Retinal pigment epithelial cell (primary cell): ENCODE measurements at regions not wholly inside any gene's neighbourhood (a gene's known extent, or its start where the extent isn't known, plus 50 kb on each side); places are given as distances from the start of the nearest gene placed in this dataset.

ENCODE experiments used
- DNase-seq: peaks from one replicate; pipeline ENCODE4 v3.0.0-alpha.2; 2010; ENCODE audit warnings: low read depth
- H3K4me3 ChIP-seq: 2 replicates; pipeline ENCODE4 v1.5.1; 2011; ENCODE audit warnings: mild to moderate bottlenecking, low read length, control low read depth, moderate library complexity
- CTCF ChIP-seq: conservative IDR thresholded peaks from 2 replicates; pipeline ENCODE4 v1.5.1; 2011; ENCODE audit warnings: low read depth, low read length, control low read depth, inconsistent platforms

DNA sequence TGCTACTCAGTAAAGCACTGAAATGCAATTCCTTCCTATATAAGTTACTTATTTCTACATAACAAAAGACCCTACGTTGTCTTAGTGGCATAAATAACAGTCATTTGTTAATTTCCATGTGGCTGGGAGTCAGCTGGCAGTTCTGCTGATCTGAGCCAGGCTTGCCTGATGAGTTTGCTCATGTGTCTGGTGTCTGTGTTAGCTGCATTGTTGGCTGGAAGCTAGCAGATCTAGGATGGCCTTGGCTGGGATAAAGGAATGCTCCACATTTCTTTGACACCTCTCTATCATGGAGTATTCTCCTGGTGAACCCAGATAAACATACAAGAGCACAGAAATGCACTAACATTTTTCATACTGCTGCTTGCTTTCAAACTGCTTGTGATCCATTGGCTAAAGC, 264.4 kb upstream of the MON1B start:
- no peak for TF ChIP-seq CTCF
- no peak for DNase-seq
- no peak overlapping the region for H3K4me3 ChIP-seq

- TF ChIP-seq CTCF = no peak
- no peak overlapping the region for H3K4me3 ChIP-seq
- DNase-seq = no peak
Observed at GRCh38 chr16:76931186-76931585, 259.8 kb upstream of the MON1B start.

- no peak for TF ChIP-seq CTCF
- DNase-seq = no peak
- no peak overlapping the region for H3K4me3 ChIP-seq
Observed at GRCh38 chr16:76932541-76933211, 258.3 kb upstream of the MON1B start.

GRCh38 chr16:76940251-76940650, 250.7 kb upstream of the MON1B start:
- no peak overlapping the region for H3K4me3 ChIP-seq
- DNase-seq = no peak
- no peak for TF ChIP-seq CTCF

GRCh38 chr16:76941113-76941512, 249.9 kb upstream of the MON1B start:
- H3K4me3 ChIP-seq = no peak overlapping the region
- no peak for DNase-seq
- no peak for TF ChIP-seq CTCF

- H3K4me3 ChIP-seq = no peak overlapping the region
- DNase-seq = no peak
- TF ChIP-seq CTCF = no peak
Observed at GRCh38 chr16:76942089-76942488, 248.9 kb upstream of the MON1B start.

DNA sequence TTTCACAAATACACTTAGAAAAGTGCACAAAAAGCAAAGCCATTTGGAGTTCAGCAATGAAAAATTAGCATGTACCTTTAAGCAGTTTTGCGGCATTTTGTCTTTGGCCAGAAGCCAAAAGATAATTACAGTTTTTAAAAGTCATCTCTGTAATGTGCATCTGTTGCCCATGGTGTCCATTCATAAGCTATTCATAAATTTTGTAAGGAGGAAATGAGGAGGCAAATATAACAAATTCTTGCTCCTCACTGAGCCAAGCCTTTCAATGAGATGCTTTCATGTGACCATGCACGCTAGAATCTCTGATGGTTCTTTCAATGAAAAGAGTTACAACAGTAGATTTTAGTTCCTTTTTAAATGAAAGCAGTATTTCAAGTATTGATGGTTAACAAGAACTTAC, 247.1 kb upstream of the MON1B start:
- no peak for DNase-seq
- no peak for TF ChIP-seq CTCF
- H3K4me3 ChIP-seq = no peak overlapping the region
